ENCODE measurements at regions not wholly inside any gene's neighbourhood (a gene's known extent, or its start where the extent isn't known, plus 50 kb on each side); places are given as distances from the start of the nearest gene placed in this dataset.

DNA sequence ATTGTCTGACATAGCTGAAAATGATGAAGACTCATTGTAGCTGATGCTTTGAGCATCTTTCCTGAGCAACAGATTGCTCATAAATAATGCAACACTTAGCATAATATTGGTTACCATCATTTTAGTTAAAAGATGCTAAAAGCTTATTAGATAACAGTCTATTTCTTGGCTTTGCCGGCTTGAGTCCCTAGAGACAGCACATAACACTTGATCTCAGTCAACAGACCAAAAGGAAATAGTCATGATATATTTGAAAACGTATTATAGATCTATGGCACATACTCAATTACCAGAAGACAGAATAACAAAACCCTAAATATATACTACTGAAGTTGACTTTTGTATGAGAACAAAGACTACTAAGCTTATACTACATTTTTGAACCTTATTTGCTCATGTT, 846.7 kb upstream of the EPHA5 start:
- TF ChIP-seq, protein P1, sequence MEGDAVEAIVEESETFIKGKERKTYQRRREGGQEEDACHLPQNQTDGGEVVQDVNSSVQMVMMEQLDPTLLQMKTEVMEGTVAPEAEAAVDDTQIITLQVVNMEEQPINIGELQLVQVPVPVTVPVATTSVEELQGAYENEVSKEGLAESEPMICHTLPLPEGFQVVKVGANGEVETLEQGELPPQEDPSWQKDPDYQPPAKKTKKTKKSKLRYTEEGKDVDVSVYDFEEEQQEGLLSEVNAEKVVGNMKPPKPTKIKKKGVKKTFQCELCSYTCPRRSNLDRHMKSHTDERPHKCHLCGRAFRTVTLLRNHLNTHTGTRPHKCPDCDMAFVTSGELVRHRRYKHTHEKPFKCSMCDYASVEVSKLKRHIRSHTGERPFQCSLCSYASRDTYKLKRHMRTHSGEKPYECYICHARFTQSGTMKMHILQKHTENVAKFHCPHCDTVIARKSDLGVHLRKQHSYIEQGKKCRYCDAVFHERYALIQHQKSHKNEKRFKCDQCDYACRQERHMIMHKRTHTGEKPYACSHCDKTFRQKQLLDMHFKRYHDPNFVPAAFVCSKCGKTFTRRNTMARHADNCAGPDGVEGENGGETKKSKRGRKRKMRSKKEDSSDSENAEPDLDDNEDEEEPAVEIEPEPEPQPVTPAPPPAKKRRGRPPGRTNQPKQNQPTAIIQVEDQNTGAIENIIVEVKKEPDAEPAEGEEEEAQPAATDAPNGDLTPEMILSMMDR (IDR thresholded peaks at IDR 0.05): no peak
- no peak for TF ChIP-seq POLR2A (IDR thresholded peaks at IDR 0.05)
